B cell (primary cell): ENCODE measurements at regions not wholly inside any gene's neighbourhood (a gene's known extent, or its start where the extent isn't known, plus 50 kb on each side); places are given as distances from the start of the nearest gene placed in this dataset.

Experiments used
- ATAC-seq: fragments of 200-7000 bp; cut with Tn5 transposase; one replicate; pipeline ENCODE4 v1.10.0; 2021; ENCODE audit warnings: low read depth, mild to moderate bottlenecking, moderate number of reproducible peaks, moderate library complexity
- CTCF ChIA-PET: fragments of 350-600 bp; sonication (Branson Sonifier 250); formaldehyde crosslinking; loops from one replicate; lab custom pipeline; 2021; ENCODE audit warnings: antibody characterized with exemption, inconsistent platforms; lab: Charles Lee
- POLR2A ChIA-PET: fragments of 350-600 bp; sonication (Branson Sonifier 250); formaldehyde crosslinking; loops from one replicate; lab custom pipeline; 2021; ENCODE audit warnings: antibody characterized with exemption; lab: Charles Lee
- DNase-seq: peaks from one replicate; pipeline ENCODE4 v3.0.0; 2013
- H2AFZ ChIP-seq: 2 replicates; pipeline ENCODE4 v1.6.1; 2012; ENCODE audit warnings: mild to moderate bottlenecking, low read depth, low read length; ENCODE audit not compliant: insufficient read depth, poor library complexity, severe bottlenecking
- H3K27ac ChIP-seq, 2 donors: 1 replicate in 1 of 2; 2 replicates in 1 of 2; pipeline ENCODE4 v1.5.1; 2012 to 2013; ENCODE audit warnings: low read length in 2 of 2, mild to moderate bottlenecking in 2 of 2, moderate library complexity in 1 of 2
- H3K27me3 ChIP-seq, 4 experiments: fragments of 200-600 bp in 1 of 4; sonication (generic) in 1 of 4; replicated peaks in 1 of 4; 1 replicate in 2 of 4; 2 replicates in 2 of 4; pipeline versions ENCODE4 v1.6.1 to v1.7.0; 2013 to 2016; ENCODE audit warnings: low read length in 3 of 4, mild to moderate bottlenecking in 2 of 4, mixed read lengths in 1 of 4, moderate library complexity in 1 of 4; ENCODE audit not compliant: insufficient read depth in 4 of 4, control insufficient read depth in 3 of 4; ENCODE audit errors: control extremely low read depth in 1 of 4
- H3K36me3 ChIP-seq, 2 experiments: replicated peaks in 1 of 2; 1 replicate in 1 of 2; 2 replicates in 1 of 2; pipeline versions ENCODE4 v1.6.1 to v1.7.1; 2013; ENCODE audit warnings: low read length in 1 of 2; ENCODE audit not compliant: insufficient read depth in 2 of 2, control insufficient read depth in 1 of 2; ENCODE audit errors: control extremely low read depth in 1 of 2, extremely low read depth in 1 of 2
- H3K4me1 ChIP-seq, 2 donors: fragments of 200-600 bp in 1 of 2; sonication (generic) in 1 of 2; 1 replicate in 1 of 2; 2 replicates in 1 of 2; pipeline versions ENCODE4 v1.5.1 to v1.6.1; 2013 to 2017; ENCODE audit warnings: low read length in 2 of 2; ENCODE audit not compliant: control insufficient read depth in 2 of 2, insufficient read depth in 2 of 2
- H3K4me2 ChIP-seq: replicated peaks from 2 replicates; pipeline ENCODE3; 2012; ENCODE audit warnings: mild to moderate bottlenecking, low read depth, low read length; ENCODE audit not compliant: poor library complexity, severe bottlenecking
- H3K4me3 ChIP-seq, 5 experiments: fragments of 200-600 bp in 1 of 5; sonication (generic) in 1 of 5; 1 replicate in 3 of 5; 2 replicates in 2 of 5; pipeline versions ENCODE4 v1.5.1 to v1.7.0; 2011 to 2016; ENCODE audit warnings: low read length in 4 of 5, mild to moderate bottlenecking in 4 of 5, low read depth in 2 of 5, control low read depth in 1 of 5, moderate library complexity in 1 of 5; ENCODE audit not compliant: insufficient read depth in 1 of 5; ENCODE audit errors: control extremely low read depth in 1 of 5, extremely low read depth in 1 of 5
- H3K79me2 ChIP-seq: fragments of 200-600 bp; sonication (generic); one replicate; pipeline ENCODE4 v1.6.0; 2016; ENCODE audit warnings: low read length; ENCODE audit not compliant: control insufficient read depth, insufficient read depth
- H3K9ac ChIP-seq: fragments of 200-600 bp; sonication (generic); 2 replicates; pipeline ENCODE4 v1.6.1; 2017; ENCODE audit warnings: mild to moderate bottlenecking, low read length, moderate library complexity
- H3K9me3 ChIP-seq, 3 donors: one replicate each; pipeline versions ENCODE4 v1.6.1 to v1.7.1; 2013; ENCODE audit warnings: low read length in 2 of 3; ENCODE audit not compliant: control insufficient read depth in 2 of 3, insufficient read depth in 1 of 3; ENCODE audit errors: control extremely low read depth in 1 of 3
- H4K20me1 ChIP-seq: 2 replicates; pipeline ENCODE4 v1.6.0; 2012; ENCODE audit warnings: mild to moderate bottlenecking, low read length; ENCODE audit not compliant: insufficient read depth, control insufficient read depth, poor library complexity, severe bottlenecking
- H3K27ac Mint-ChIP-seq: one replicate; pipeline ENCODE4 v1.8.0; 2021; ENCODE audit warnings: mixed read lengths
- H3K27me3 Mint-ChIP-seq: one replicate; pipeline ENCODE4 v1.8.0; 2021; ENCODE audit warnings: mixed read lengths
- H3K4me1 Mint-ChIP-seq: one replicate; pipeline ENCODE4 v1.8.0; 2021; ENCODE audit warnings: mixed read lengths
- H3K4me3 Mint-ChIP-seq: one replicate; pipeline ENCODE4 v1.8.0; 2021; ENCODE audit warnings: mixed read lengths
- H3K9me3 Mint-ChIP-seq: one replicate; pipeline ENCODE4 v1.8.0; 2022; ENCODE audit warnings: mixed read lengths; ENCODE audit not compliant: insufficient read depth
- CTCF ChIP-seq: fragments of 200-600 bp; IDR thresholded peaks from one replicate; pipeline ENCODE4 v1.8.0; 2022; ENCODE audit warnings: antibody characterized with exemption, mild to moderate bottlenecking
- EZH2 ChIP-seq: IDR thresholded peaks from 2 replicates; pipeline ENCODE4 v1.6.1; 2012; ENCODE audit warnings: borderline replicate concordance, low read depth, mild to moderate bottlenecking, moderate library complexity, low read length; ENCODE audit not compliant: insufficient read depth, poor library complexity, severe bottlenecking
- WGBS: methylation state at CpG from one replicate; pipeline ENCODE4 v1.1.5; 2013; ENCODE audit warnings: missing lambda C conversion rate; ENCODE audit not compliant: insufficient coverage; 5-methylcytosine and 5-hydroxymethylcytosine counted together
- intact Hi-C: fragments of 100-400 bp; cut with micrococcal nuclease; formaldehyde crosslinking; loops from one replicate; pipeline ENCODE4 v1.10.0; 2022

- Mint-ChIP-seq H3K4me1 (no peaks in the 10 kb centered on the region), H3K4me3 (no peak overlapping the region), H3K27me3 (no peaks in the 10 kb centered on the region), H3K27ac (no peak overlapping the region), H3K9me3 (no peaks in the 10 kb centered on the region)
- no peaks in the 10 kb centered on the region for H3K79me2 ChIP-seq
- no peak for DNase-seq
- no peak overlapping the region for H3K4me3 ChIP-seq
- no peak overlapping the region for H3K4me2 ChIP-seq
- H3K36me3 ChIP-seq, result no peaks in the 10 kb centered on the region
- POLR2A ChIA-PET, result no interaction called here
- no peaks in the 10 kb centered on the region for H4K20me1 ChIP-seq
- H3K27me3 ChIP-seq, result no peaks in the 10 kb centered on the region
- no peaks in the 10 kb centered on the region for H3K9me3 ChIP-seq
- H3K27ac ChIP-seq, result no peak overlapping the region
- H3K9ac ChIP-seq, result no peak overlapping the region
- no peak overlapping the region for H2AFZ ChIP-seq
- WGBS, result no CpG with 5 or more reads among the region's 2 CpGs
- CTCF ChIA-PET, result interaction anchor here (1.5 kb wide), 1 partner anchor 14 kb away, joined by 3 read pairs; no protein-coding TSS in a partner anchor
- intact Hi-C loops, result no loop called here
- no peak for TF ChIP-seq CTCF
- no peak for TF ChIP-seq EZH2
- H3K4me1 ChIP-seq, result no peaks in the 10 kb centered on the region
- ATAC-seq, result no peak
Observed at GRCh38 chr7:114854369-114854768, 67.5 kb upstream of the MDFIC start.

GRCh38 chr7:114856625-114857024 is 65.3 kb upstream of the MDFIC start:
- H2AFZ ChIP-seq, result no peak overlapping the region
- intact Hi-C loops, result no loop called here
- CTCF ChIA-PET, result interaction anchor here (1.2 to 1.8 kb wide), 2 partner anchors 9 to 10 kb away, joined by 4 to 8 read pairs; no protein-coding TSS in a partner anchor

More at GRCh38 chr7:114856625-114857024, 65.3 kb upstream of the MDFIC start:
- H3K4me1 Mint-ChIP-seq, result no peaks in the 10 kb centered on the region
- H3K9me3 Mint-ChIP-seq, result no peaks in the 10 kb centered on the region
- H4K20me1 ChIP-seq, result no peaks in the 10 kb centered on the region
- ATAC-seq (no peak), DNase-seq (no peak)
- no peak overlapping the region for H3K4me3 Mint-ChIP-seq
- no peaks in the 10 kb centered on the region for H3K9me3 ChIP-seq
- no peaks in the 10 kb centered on the region for H3K36me3 ChIP-seq
- POLR2A ChIA-PET, result no interaction called here
- H3K27ac Mint-ChIP-seq, result no peak overlapping the region
- no peaks in the 10 kb centered on the region for H3K27me3 Mint-ChIP-seq
- H3K4me1 ChIP-seq, result no peaks in the 10 kb centered on the region
- H3K4me3 ChIP-seq, result no peak overlapping the region
- H3K27ac ChIP-seq, result no peak overlapping the region
- no peak overlapping the region for H3K4me2 ChIP-seq
- 90% methylated on average over 2 of the region's 3 CpGs for WGBS
- H3K27me3 ChIP-seq, result no peaks in the 10 kb centered on the region
- H3K79me2 ChIP-seq, result no peaks in the 10 kb centered on the region
- no peak overlapping the region for H3K9ac ChIP-seq
- no peak for TF ChIP-seq CTCF
- no peak for TF ChIP-seq EZH2
